ENCODE measurements at regions not wholly inside any gene's neighbourhood (a gene's known extent, or its start where the extent isn't known, plus 50 kb on each side); places are given as distances from the start of the nearest gene placed in this dataset.

- no peaks in the 10 kb centered on the region for H3K9me3 ChIP-seq (ENCODE audit: control insufficient read depth in 2 of 3, insufficient read depth in 1 of 3, low read length in 3 of 3)
- no peaks in the 10 kb centered on the region for H3K27me3 ChIP-seq (ENCODE audit: control insufficient read depth, insufficient read depth, low read length)
- no peak overlapping the region for H3K4me3 ChIP-seq (ENCODE audit: low read length in 3 of 3)
- no peak for FAIRE-seq
- no peaks in the 10 kb centered on the region for H3K4me1 ChIP-seq (ENCODE audit: control insufficient read depth in 2 of 3, insufficient read depth in 2 of 3, low read depth in 1 of 3, low read length in 3 of 3)
- no peak overlapping the region for H3K27ac ChIP-seq (ENCODE audit: low read depth in 2 of 2, low read length in 2 of 2)
- no peak overlapping the region for H3K9ac ChIP-seq (ENCODE audit: low read length in 3 of 3)
- no peak for TF ChIP-seq CTCF (IDR thresholded peaks at IDR 0.05; ENCODE audit: borderline replicate concordance, extremely low read depth, insufficient read depth)
- intact Hi-C loops (cut with DNase I) = no loop called here
- H3K36me3 ChIP-seq (ENCODE audit: control insufficient read depth in 2 of 3, insufficient read depth in 3 of 3, low read length in 3 of 3) = no peaks in the 10 kb centered on the region
- DNase-seq = no peak
Observed at GRCh38 chr7:70907259-70908247, 224.4 kb upstream of the GALNT17 start.

GRCh38 chr7:70913924-70914323, 218.0 kb upstream of the GALNT17 start:
- intact Hi-C loops (cut with DNase I) = no loop called here
- TF ChIP-seq CTCF (IDR thresholded peaks at IDR 0.05; ENCODE audit: borderline replicate concordance, extremely low read depth, insufficient read depth) = no peak
- Histone ChIP-seq H3K9me3 (ENCODE audit: control insufficient read depth in 2 of 3, insufficient read depth in 1 of 3, low read length in 3 of 3) (no peaks in the 10 kb centered on the region), H3K9ac (ENCODE audit: low read length in 3 of 3) (no peak overlapping the region), H3K4me3 (ENCODE audit: low read length in 3 of 3) (no peak overlapping the region), H3K27me3 (ENCODE audit: control insufficient read depth, insufficient read depth, low read length) (no peaks in the 10 kb centered on the region), H3K36me3 (ENCODE audit: control insufficient read depth in 2 of 3, insufficient read depth in 3 of 3, low read length in 3 of 3) (no peaks in the 10 kb centered on the region), H3K27ac (ENCODE audit: low read depth in 2 of 2, low read length in 2 of 2) (no peak overlapping the region), H3K4me1 (ENCODE audit: control insufficient read depth in 2 of 3, insufficient read depth in 2 of 3, low read depth in 1 of 3, low read length in 3 of 3) (no peaks in the 10 kb centered on the region)
- FAIRE-seq (no peak), DNase-seq (no peak)

GRCh38 chr7:70915067-70915466, 216.9 kb upstream of the GALNT17 start:
- intact Hi-C loops (cut with DNase I) = no loop called here

More at GRCh38 chr7:70915067-70915466, 216.9 kb upstream of the GALNT17 start:
- Histone ChIP-seq H3K9ac (ENCODE audit: low read length in 3 of 3) (no peak overlapping the region), H3K4me3 (ENCODE audit: low read length in 3 of 3) (no peak overlapping the region), H3K9me3 (ENCODE audit: control insufficient read depth in 2 of 3, insufficient read depth in 1 of 3, low read length in 3 of 3) (no peaks in the 10 kb centered on the region), H3K4me1 (ENCODE audit: control insufficient read depth in 2 of 3, insufficient read depth in 2 of 3, low read depth in 1 of 3, low read length in 3 of 3) (no peaks in the 10 kb centered on the region), H3K36me3 (ENCODE audit: control insufficient read depth in 2 of 3, insufficient read depth in 3 of 3, low read length in 3 of 3) (no peaks in the 10 kb centered on the region), H3K27me3 (ENCODE audit: control insufficient read depth, insufficient read depth, low read length) (no peaks in the 10 kb centered on the region), H3K27ac (ENCODE audit: low read depth in 2 of 2, low read length in 2 of 2) (no peak overlapping the region)
- FAIRE-seq (no peak), DNase-seq (no peak)
- no peak for TF ChIP-seq CTCF (IDR thresholded peaks at IDR 0.05; ENCODE audit: borderline replicate concordance, extremely low read depth, insufficient read depth)
